GM03348 (cell line): ENCODE measurements at regions not wholly inside any gene's neighbourhood (a gene's known extent, or its start where the extent isn't known, plus 50 kb on each side); places are given as distances from the start of the nearest gene placed in this dataset.
A peak's percentile ranks its signal among the peaks of the same experiment; 100 is the strongest.
"Not testable (repeated sequence)": the region's sequence is repeated elsewhere in the genome, so short reads cannot be mapped to it uniquely, and the experiment has no call there.

Source experiments
- DNase-seq: peaks from one replicate; pipeline ENCODE4 v3.0.0; 2012; ENCODE audit warnings: low spot score

- DNase-seq, result no peak
Measured at GRCh38 chr7:65317372-65317771, 56.3 kb upstream of the ZNF92 start.

DNA sequence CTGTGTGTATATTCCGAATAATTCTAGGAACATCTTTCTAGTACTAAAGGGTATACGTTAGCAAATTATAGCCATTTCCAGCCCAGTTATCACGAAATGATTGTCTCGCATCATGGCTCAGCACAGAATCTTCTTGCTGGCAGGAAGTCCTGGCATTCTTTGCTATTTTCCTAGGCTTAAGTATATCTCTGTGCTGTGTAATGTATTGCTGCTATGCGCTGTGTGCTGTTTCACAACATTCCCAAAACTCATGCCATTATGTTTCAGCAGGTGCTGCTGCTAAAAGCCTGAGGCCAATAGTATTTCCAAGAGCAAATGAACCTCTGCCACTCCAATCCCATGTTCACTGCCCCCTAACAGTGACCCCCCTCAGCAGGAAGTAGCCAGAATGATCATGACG is 62.9 kb upstream of the ZNF92 start:
- no peak for DNase-seq

- no peak for DNase-seq
Measured at GRCh38 chr7:65308300-65308678, 65.4 kb upstream of the ZNF92 start.

GRCh38 chr7:65307651-65308299 is 65.9 kb upstream of the ZNF92 start:
- peak; percentile 72 for DNase-seq

DNA sequence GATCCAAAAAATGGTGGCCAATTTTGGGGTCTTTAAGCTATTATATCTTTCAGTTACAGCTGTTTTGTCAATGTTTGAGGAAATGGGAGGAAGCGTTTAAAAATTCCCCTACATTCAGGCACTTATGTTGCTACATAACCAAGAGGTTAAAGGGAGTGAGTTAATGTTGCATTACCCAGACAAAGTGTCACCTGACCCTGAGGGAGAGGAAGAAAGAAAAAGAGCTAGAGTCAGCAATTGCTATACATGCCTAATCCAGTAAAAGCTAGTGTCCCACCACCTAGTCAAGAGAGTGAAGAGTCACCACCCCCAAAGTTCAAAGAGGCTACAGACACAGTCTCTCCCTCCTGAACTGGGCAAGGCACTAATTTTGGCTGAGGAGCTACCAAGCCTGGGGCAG is 69.5 kb upstream of the ZNF92 start:
- DNase-seq, result no peak

DNA sequence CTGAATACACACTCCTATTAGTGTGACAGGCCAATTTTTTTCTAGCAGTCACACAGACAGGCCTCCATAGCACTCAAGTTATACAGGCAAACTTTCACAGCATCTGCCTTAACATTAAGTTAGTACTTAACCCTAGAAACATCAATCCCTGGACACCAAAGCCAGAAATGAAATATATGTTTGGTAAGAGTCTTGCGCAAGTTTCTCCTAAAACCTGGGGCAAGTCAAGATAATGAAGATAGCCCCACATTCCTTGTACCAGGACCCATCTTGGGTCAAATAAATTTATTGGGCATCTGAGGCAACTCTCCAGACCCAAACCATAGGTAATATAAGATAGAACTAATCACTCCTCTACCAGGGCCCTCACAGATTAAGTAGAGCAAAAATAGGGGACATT is 70.8 kb upstream of the ZNF92 start:
- no peak for DNase-seq

GRCh38 chr7:65301007-65301406 is 72.6 kb upstream of the ZNF92 start:
- no peak for DNase-seq

GRCh38 chr7:65295409-65295808 is 78.2 kb upstream of the ZNF92 start:
- DNase-seq, result no peak

GRCh38 chr7:65290340-65290739 is 83.3 kb upstream of the ZNF92 start:
- not testable (repeated sequence) for DNase-seq

- DNase-seq, result no peak
Measured at GRCh38 chr7:65287023-65287422, 86.6 kb upstream of the ZNF92 start.

- DNase-seq, result no peak
Measured at GRCh38 chr7:65285906-65286864, 87.5 kb upstream of the ZNF92 start.

DNA sequence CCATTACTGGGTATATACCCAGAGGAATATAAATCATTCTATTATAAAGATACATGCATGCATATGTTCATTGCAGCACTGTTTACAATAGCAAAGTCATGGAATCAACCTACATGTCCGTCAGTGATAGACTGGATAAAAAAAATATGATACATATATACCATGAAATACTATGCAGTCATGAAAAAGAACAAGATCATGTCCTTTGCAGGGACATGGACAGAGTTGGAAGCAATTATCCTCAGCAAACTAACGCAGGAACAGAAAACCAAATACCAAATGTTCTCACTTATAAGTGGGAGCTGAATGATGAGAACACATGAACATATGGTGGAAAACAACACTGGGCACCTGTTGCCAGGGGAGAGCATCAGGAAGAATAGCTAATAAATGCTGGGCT is 88.4 kb upstream of the ZNF92 start:
- not testable (repeated sequence) for DNase-seq

GRCh38 chr7:65279795-65280194 is 93.9 kb upstream of the ZNF92 start:
- no peak for DNase-seq

DNA sequence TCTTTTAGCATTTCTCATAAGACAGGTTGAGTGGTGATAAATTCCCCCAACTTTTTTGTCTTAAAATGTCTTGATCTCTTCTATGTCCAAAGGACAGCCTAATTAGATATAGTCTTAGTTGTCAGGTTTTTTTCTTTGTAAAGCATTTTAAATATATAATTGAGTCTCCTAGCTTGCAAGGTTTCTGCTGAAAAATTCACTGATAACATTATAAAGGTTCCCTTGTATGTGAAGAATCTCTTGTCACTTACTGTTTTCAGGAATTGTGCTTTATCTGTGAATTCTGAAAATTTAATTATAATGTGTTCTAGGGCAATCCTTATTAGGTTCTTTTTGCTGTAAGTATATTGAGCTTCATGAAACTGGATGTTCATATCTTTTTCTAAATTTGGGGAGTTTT is 96.8 kb upstream of the ZNF92 start:
- no peak for DNase-seq

- DNase-seq, result not testable (repeated sequence)
Measured at GRCh38 chr7:65271502-65271901, 102.2 kb upstream of the ZNF92 start.

- DNase-seq, result peak; percentile 62
Measured at GRCh38 chr7:65269150-65269856, 104.4 kb upstream of the ZNF92 start.

DNA sequence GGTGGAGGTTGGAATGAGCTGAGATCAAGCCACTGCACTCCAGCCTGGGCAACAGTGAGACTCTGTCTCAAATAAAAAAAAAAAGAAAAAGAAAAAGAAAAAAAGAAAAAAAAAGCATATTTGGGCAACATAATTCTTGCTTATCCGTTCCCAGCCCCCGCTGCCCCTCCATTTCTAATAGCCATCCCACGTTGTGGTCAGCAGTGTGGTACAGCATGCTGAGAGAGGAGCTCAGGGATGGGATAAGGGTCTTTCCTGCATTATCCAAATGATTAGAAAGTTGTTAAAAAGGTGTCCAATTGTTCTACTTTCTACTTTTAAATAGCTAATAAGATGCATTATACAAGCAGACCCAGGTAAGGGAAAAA is 104.9 kb upstream of the ZNF92 start:
- DNase-seq, result no peak

DNA sequence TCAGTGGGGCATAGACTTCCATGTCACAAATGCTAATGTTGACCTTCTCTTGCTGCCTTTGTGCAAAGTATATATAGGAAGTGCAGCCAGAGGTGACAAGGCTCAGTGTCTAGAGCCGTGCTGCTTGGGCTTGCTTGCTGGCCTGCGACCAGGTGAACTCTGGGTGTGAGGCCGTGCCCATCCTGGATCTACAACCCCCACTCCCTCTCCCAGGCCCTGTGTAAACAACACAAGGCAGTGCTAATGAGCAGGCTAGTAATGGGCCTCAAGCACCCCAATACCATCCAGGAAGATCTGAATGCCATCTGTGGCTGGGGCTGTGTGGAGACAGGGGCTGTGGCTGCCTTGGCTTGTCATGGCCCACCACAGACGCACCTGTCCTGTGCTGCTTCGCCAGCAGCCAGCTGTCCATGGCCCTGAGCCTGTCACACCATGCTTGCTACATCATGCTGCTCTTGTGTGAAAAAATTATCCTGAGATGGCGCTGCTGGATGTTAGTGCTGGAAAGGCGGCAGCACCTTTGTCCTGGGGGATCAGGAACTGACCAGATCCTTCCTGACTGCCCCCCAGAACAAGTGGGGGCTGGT is 107.6 kb upstream of the ZNF92 start:
- no peak for DNase-seq

GRCh38 chr7:65264258-65264657 is 109.4 kb upstream of the ZNF92 start:
- no peak for DNase-seq

GRCh38 chr7:65260673-65261072 is 113.0 kb upstream of the ZNF92 start:
- DNase-seq, result not testable (repeated sequence)

- not testable (repeated sequence) for DNase-seq
Measured at GRCh38 chr7:65259864-65260525, 113.7 kb upstream of the ZNF92 start.

DNA sequence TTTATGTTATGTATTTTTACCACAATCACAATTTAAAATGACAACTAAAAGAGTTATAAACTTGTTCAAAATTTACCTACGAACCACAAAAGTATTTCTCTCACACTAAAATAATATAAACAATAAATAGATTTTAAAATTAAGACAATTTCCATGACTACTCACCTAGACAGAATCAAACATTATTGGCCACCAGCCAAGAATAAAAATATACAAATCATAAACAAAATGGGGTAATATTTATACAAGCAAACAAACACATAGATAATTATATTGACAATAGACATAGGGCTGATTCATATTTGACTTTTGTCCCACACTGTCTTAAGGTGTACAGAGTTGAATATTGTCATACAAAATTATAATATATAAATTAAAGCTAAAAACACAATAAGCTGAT is 119.6 kb upstream of the ZNF92 start:
- no peak for DNase-seq
